ENCODE measurements at regions not wholly inside any gene's neighbourhood (a gene's known extent, or its start where the extent isn't known, plus 50 kb on each side); places are given as distances from the start of the nearest gene placed in this dataset.

DNA sequence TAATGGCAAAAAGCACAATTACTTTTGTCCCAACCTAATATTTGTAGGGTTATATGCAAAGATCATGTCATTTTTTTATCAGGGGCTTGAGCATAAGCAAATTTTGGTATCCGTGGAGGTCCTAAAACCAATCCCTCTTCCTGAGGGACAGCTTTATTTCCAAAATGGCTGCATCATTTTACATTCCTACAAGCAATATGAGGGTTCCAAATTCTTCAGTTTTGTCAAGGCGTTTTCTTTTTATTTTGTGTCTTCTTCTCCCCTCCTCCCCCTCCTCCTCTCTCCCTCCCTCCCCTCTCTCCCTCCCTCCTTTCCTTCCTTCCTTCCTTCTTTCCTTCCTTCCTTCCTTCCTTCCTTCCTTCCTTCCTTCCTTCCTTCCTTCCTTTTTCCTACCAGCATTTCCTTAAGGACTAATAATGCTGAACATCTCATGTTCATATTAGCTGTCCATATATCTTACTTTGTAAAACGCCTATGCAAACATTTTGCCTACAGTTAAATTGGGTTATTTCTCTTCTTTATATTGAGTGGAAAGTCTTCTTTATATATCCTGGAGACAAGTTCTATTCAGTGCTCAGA is 881.8 kb downstream of the DCDC2C start:
- no peak overlapping the region for H3K4me3 ChIP-seq
- no peak overlapping the region for H3K27ac ChIP-seq
- intact Hi-C loops (cut with DNase I; ENCODE audit: low total_unique reads) = no loop called here
- DNase-seq = no peak
- 80 to 84% methylated on average over 3 of the region's 3 CpGs for WGBS, 2 donors
- TF ChIP-seq POLR2A (IDR thresholded peaks at IDR 0.05) = no peak
- TF ChIP-seq, protein P1, sequence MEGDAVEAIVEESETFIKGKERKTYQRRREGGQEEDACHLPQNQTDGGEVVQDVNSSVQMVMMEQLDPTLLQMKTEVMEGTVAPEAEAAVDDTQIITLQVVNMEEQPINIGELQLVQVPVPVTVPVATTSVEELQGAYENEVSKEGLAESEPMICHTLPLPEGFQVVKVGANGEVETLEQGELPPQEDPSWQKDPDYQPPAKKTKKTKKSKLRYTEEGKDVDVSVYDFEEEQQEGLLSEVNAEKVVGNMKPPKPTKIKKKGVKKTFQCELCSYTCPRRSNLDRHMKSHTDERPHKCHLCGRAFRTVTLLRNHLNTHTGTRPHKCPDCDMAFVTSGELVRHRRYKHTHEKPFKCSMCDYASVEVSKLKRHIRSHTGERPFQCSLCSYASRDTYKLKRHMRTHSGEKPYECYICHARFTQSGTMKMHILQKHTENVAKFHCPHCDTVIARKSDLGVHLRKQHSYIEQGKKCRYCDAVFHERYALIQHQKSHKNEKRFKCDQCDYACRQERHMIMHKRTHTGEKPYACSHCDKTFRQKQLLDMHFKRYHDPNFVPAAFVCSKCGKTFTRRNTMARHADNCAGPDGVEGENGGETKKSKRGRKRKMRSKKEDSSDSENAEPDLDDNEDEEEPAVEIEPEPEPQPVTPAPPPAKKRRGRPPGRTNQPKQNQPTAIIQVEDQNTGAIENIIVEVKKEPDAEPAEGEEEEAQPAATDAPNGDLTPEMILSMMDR (IDR thresholded peaks at IDR 0.05) = no peak
- H3K27me3 ChIP-seq = no peaks in the 10 kb centered on the region
- no peaks in the 10 kb centered on the region for H3K9me3 ChIP-seq
- H3K36me3 ChIP-seq (ENCODE audit: low read depth, missing control alignments) = no peaks in the 10 kb centered on the region
- no peaks in the 10 kb centered on the region for H3K4me1 ChIP-seq

DNA sequence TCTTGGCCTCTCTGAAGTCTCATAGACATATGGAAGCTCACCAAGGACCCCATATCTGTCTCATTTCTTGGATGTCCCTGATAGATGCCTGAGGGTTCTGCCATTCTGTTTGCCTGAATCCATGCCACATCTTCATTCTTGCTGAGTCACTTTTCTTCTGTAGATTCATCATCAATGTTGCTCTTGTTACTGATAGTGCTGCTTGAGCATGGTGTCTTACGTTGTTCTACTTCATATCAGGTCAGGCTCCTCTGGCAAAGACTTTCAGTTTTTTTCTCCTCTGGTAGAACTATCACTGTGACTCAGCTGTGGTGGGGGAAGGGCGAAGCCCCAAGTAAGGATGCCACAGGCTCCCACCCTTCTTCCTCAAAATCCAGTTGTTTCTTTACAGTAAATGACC is 885.2 kb downstream of the DCDC2C start:
- H3K27ac ChIP-seq = no peak overlapping the region
- no peaks in the 10 kb centered on the region for H3K4me1 ChIP-seq
- no peak for TF ChIP-seq POLR2A (IDR thresholded peaks at IDR 0.05)
- TF ChIP-seq, protein P1 (IDR thresholded peaks at IDR 0.05) = no peak
- intact Hi-C loops (cut with DNase I; ENCODE audit: low total_unique reads) = no loop called here
- no peak overlapping the region for H3K4me3 ChIP-seq
- H3K9me3 ChIP-seq = no peaks in the 10 kb centered on the region
- DNase-seq = no peak
- 67 to 75% methylated on average over 2 of the region's 2 CpGs for WGBS, 2 donors
- H3K36me3 ChIP-seq (ENCODE audit: low read depth, missing control alignments) = no peaks in the 10 kb centered on the region
- H3K27me3 ChIP-seq = no peaks in the 10 kb centered on the region

DNA sequence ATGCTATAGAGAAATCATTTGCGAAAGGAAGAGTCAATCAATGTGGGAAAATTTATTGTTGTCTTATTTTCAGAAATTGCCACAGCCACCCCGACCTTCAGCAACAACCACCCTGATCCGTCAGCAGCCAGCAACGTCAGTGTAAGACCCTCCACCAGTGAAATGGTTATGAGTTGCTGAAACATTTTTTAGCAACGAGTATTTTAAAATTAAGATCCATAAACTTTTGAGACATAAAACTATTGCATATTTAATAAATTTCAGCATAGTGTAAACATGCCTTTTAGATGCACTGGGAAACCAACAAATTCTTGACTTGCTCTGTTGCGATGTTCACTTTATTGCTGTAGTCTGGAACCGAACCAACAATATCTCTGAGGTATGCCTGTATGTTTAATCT is 887.9 kb downstream of the DCDC2C start:
- WGBS, 2 donors = 84 to 88% methylated on average over 7 of the region's 7 CpGs
- H3K36me3 ChIP-seq (ENCODE audit: low read depth, missing control alignments) = no peaks in the 10 kb centered on the region
- intact Hi-C loops (cut with DNase I; ENCODE audit: low total_unique reads) = no loop called here

DNA sequence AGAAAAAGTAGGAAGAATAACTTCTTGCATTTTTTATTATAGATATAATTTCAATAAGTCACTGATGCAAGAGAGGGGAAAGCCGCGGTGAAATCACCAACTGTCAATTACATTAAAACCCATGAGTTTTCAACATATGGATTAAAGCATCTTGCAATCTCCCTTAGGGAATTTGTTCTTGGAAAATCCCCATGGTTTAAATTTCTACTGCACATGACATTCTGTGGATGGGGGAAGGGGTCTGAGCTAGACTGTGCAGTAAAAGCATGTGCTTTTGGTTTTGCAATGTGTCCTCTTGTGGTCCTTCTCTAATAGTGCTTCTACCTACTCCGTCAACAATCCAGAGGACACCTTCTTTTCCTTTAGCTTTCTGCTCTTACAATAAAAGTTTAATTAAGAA is 894.0 kb downstream of the DCDC2C start:
- intact Hi-C loops (cut with DNase I; ENCODE audit: low total_unique reads) = no loop called here
- DNase-seq = no peak
- Histone ChIP-seq H3K36me3 (ENCODE audit: low read depth, missing control alignments) (no peaks in the 10 kb centered on the region), H3K4me3 (no peak overlapping the region), H3K9me3 (no peaks in the 10 kb centered on the region), H3K27me3 (no peaks in the 10 kb centered on the region), H3K4me1 (no peaks in the 10 kb centered on the region), H3K27ac (no peak overlapping the region)
- TF ChIP-seq, protein P1 (IDR thresholded peaks at IDR 0.05) = no peak
- no peak for TF ChIP-seq POLR2A (IDR thresholded peaks at IDR 0.05)
- 64 to 74% methylated on average over 3 of the region's 3 CpGs for whole genome bisulfite sequencing, 2 donors

More for the DNA sequence above, 887.9 kb downstream of the DCDC2C start:
- no peak for DNase-seq
- H3K4me3 ChIP-seq = no peak overlapping the region
- H3K27ac ChIP-seq = no peak overlapping the region
- H3K27me3 ChIP-seq = no peaks in the 10 kb centered on the region
- H3K9me3 ChIP-seq = no peaks in the 10 kb centered on the region
- no peak for TF ChIP-seq POLR2A (IDR thresholded peaks at IDR 0.05)
- TF ChIP-seq, protein P1 (IDR thresholded peaks at IDR 0.05) = no peak
- H3K4me1 ChIP-seq = no peaks in the 10 kb centered on the region

DNA sequence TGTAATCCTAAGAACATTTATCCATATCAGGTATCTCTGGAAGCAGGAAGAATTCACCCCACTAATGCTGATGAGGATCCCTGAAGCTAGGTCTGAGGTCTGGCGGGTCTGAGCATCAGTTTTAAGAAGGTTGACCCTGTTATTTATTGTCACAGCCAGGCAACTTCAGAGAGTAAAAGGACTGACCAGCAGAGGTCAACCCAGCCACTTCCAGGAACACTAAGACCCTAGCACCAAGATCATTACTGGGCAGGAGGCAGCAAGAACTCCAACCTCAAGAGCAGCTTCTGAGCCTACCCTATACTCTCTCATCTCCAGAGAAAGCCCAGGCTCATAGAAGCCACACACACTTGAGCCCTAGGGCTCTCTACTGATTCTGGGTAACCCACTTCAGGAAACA is 901.4 kb downstream of the DCDC2C start:
- 72 to 93% methylated on average over 1 of the region's 1 CpG for WGBS, 2 donors
- Histone ChIP-seq H3K4me3 (no peak overlapping the region), H3K27me3 (no peaks in the 10 kb centered on the region), H3K27ac (no peak overlapping the region), H3K36me3 (ENCODE audit: low read depth, missing control alignments) (no peaks in the 10 kb centered on the region), H3K9me3 (no peaks in the 10 kb centered on the region), H3K4me1 (no peaks in the 10 kb centered on the region)
- TF ChIP-seq POLR2A (IDR thresholded peaks at IDR 0.05) = no peak
- TF ChIP-seq, protein P1 (IDR thresholded peaks at IDR 0.05) = no peak
- DNase-seq = no peak
- intact Hi-C loops (cut with DNase I; ENCODE audit: low total_unique reads) = no loop called here
